IMR-90 (cell line): ENCODE measurements at regions not wholly inside any gene's neighbourhood (a gene's known extent, or its start where the extent isn't known, plus 50 kb on each side); places are given as distances from the start of the nearest gene placed in this dataset.

Experiments
- ATAC-seq: fragments of 200-7000 bp; cut with Tn5 transposase; 2 replicates; pipeline ENCODE4 v1.9.1; 2020; ENCODE audit warnings: low read depth, mild to moderate bottlenecking, moderate library complexity
- BruUV-seq: library from RNA; stranded (reverse); fragments of 400-500 nt; replicated peaks from 2 replicates; lab custom pipeline; 2021; lab: Mats Ljungman, UMichigan
- CTCF ChIA-PET: fragments of 300-600 bp; formaldehyde crosslinking; extraction: SDS; loops from one replicate; lab custom pipeline; 2021; ENCODE audit warnings: antibody characterized with exemption; lab: Yijun Ruan, JAX
- POLR2A ChIA-PET: fragments of 300-600 bp; sonication (Branson Sonifier 250); formaldehyde crosslinking; loops from one replicate; lab custom pipeline; 2022; ENCODE audit warnings: antibody characterized with exemption; ENCODE audit not compliant: unreplicated experiment; lab: Charles Lee
- DNase-seq: peaks from one replicate; pipeline ENCODE4 v3.0.0; 2013
- H2AFZ ChIP-seq: replicated peaks from 2 replicates; pipeline ENCODE3; 2013; ENCODE audit warnings: low read length, mild to moderate bottlenecking; ENCODE audit not compliant: poor library complexity
- H2AK5ac ChIP-seq: 2 replicates; pipeline ENCODE4 v1.6.1; 2013; ENCODE audit warnings: low read depth, low read length, inconsistent platforms
- H2AK9ac ChIP-seq: replicated peaks from 2 replicates; pipeline ENCODE3; 2013; ENCODE audit warnings: mild to moderate bottlenecking, low read depth, low read length, moderate library complexity; ENCODE audit not compliant: poor library complexity
- H2BK120ac ChIP-seq: 2 replicates; pipeline ENCODE4 v1.6.1; 2013; ENCODE audit warnings: low read depth, low read length, inconsistent platforms
- H2BK15ac ChIP-seq: 3 replicates; pipeline ENCODE4 v1.6.1; 2013; ENCODE audit warnings: low read depth, low read length, inconsistent platforms
- H2BK20ac ChIP-seq: 2 replicates; pipeline ENCODE4 v1.6.1; 2013; ENCODE audit warnings: low read depth, mild to moderate bottlenecking, inconsistent platforms, low read length, moderate library complexity
- H2BK5ac ChIP-seq: 2 replicates; pipeline ENCODE4 v1.6.1; 2013; ENCODE audit warnings: mild to moderate bottlenecking, low read depth, low read length, inconsistent platforms; ENCODE audit not compliant: poor library complexity, severe bottlenecking
- H3K14ac ChIP-seq: replicated peaks from 2 replicates; pipeline ENCODE4 v1.6.1; 2013; ENCODE audit warnings: low read depth, low read length, inconsistent platforms
- H3K18ac ChIP-seq: 2 replicates; pipeline ENCODE4 v1.6.1; 2013; ENCODE audit warnings: low read depth, low read length, control low read depth
- H3K23ac ChIP-seq: 2 replicates; pipeline ENCODE4 v1.6.1; 2013; ENCODE audit warnings: low read depth, low read length, inconsistent platforms
- H3K27ac ChIP-seq: 2 replicates; pipeline ENCODE4 v1.5.1; 2013; ENCODE audit warnings: mild to moderate bottlenecking, control low read depth, low read length; ENCODE audit not compliant: insufficient read depth
- H3K27me3 ChIP-seq: 2 replicates; pipeline ENCODE4 v1.6.1; 2013; ENCODE audit warnings: low read length; ENCODE audit not compliant: control insufficient read depth, insufficient read depth
- H3K36me3 ChIP-seq: 2 replicates; pipeline ENCODE4 v1.6.1; 2013; ENCODE audit warnings: low read length, mixed read lengths; ENCODE audit not compliant: control insufficient read depth, insufficient read depth
- H3K4ac ChIP-seq: 2 replicates; pipeline ENCODE4 v1.6.1; 2013; ENCODE audit warnings: low read depth, low read length, inconsistent platforms
- H3K4me1 ChIP-seq: 2 replicates; pipeline ENCODE4 v1.6.1; 2013; ENCODE audit warnings: low read length, mixed read lengths; ENCODE audit not compliant: control insufficient read depth, insufficient read depth
- H3K4me2 ChIP-seq: 2 replicates; pipeline ENCODE4 v1.6.1; 2013; ENCODE audit warnings: low read depth, mild to moderate bottlenecking, control low read depth, low read length, moderate library complexity
- H3K4me3 ChIP-seq: 2 replicates; pipeline ENCODE4 v1.5.1; 2013; ENCODE audit warnings: low read depth, mild to moderate bottlenecking, control low read depth, low read length, moderate library complexity; ENCODE audit not compliant: insufficient read depth
- H3K56ac ChIP-seq: 2 replicates; pipeline ENCODE4 v1.6.1; 2013; ENCODE audit warnings: low read length, inconsistent platforms; ENCODE audit not compliant: insufficient read depth; ENCODE audit errors: extremely low read depth
- H3K79me1 ChIP-seq, 2 experiments: 2 replicates each; pipeline ENCODE4 v1.6.1; 2013; ENCODE audit warnings: low read length in 2 of 2, inconsistent platforms in 1 of 2, low read depth in 1 of 2
- H3K9ac ChIP-seq: 2 replicates; pipeline ENCODE4 v1.6.1; 2013; ENCODE audit warnings: low read depth, low read length, control low read depth
- H3K9me1 ChIP-seq: 2 replicates; pipeline ENCODE4 v1.6.1; 2013; ENCODE audit warnings: low read length, inconsistent platforms; ENCODE audit not compliant: insufficient read depth
- H3K9me3 ChIP-seq: 2 replicates; pipeline ENCODE4 v1.6.1; 2013; ENCODE audit warnings: low read length; ENCODE audit not compliant: control insufficient read depth, insufficient read depth
- H4K20me1 ChIP-seq: 2 replicates; pipeline ENCODE4 v1.6.1; 2013; ENCODE audit warnings: low read length, inconsistent platforms; ENCODE audit not compliant: insufficient read depth
- H4K5ac ChIP-seq: 2 replicates; pipeline ENCODE4 v1.6.1; 2013; ENCODE audit warnings: mild to moderate bottlenecking, low read depth, low read length, control low read depth
- H4K8ac ChIP-seq, 2 experiments: 2 replicates each; pipeline ENCODE4 v1.6.1; 2013; ENCODE audit warnings: low read depth in 2 of 2, low read length in 2 of 2, control low read depth in 1 of 2, inconsistent platforms in 1 of 2
- H4K91ac ChIP-seq: 2 replicates; pipeline ENCODE4 v1.6.1; 2013; ENCODE audit warnings: low read depth, low read length, inconsistent platforms; ENCODE audit not compliant: insufficient read depth
- BHLHE40 ChIP-seq: fragments of 150-350 bp; IDR thresholded peaks from 2 replicates; pipeline ENCODE4 v1.6.1; 2016; ENCODE audit warnings: mild to moderate bottlenecking, low read depth, low read length
- CEBPB ChIP-seq: IDR thresholded peaks from 2 replicates; pipeline ENCODE4 v1.6.1; 2012; ENCODE audit warnings: low read depth, low read length, improper control_type of control experiment
- CHD1 ChIP-seq: IDR thresholded peaks from 2 replicates; pipeline ENCODE4 v1.6.1; 2012; ENCODE audit warnings: low read depth, low read length, improper control_type of control experiment
- FOS ChIP-seq: fragments of 150-350 bp; IDR thresholded peaks from 2 replicates; pipeline ENCODE4 v1.6.1; 2016; ENCODE audit warnings: low read depth, low read length
- MAFK ChIP-seq: IDR thresholded peaks from 2 replicates; pipeline ENCODE4 v1.6.1; 2012; ENCODE audit warnings: low read depth, low read length, improper control_type of control experiment
- MAZ ChIP-seq: IDR thresholded peaks from 2 replicates; pipeline ENCODE4 v1.6.1; 2012; ENCODE audit warnings: low read depth, mild to moderate bottlenecking, low read length, improper control_type of control experiment, moderate library complexity, borderline replicate concordance
- NFE2L2 ChIP-seq: fragments of 150-350 bp; IDR thresholded peaks from 2 replicates; pipeline ENCODE4 v1.6.1; 2016; ENCODE audit warnings: low read depth, mild to moderate bottlenecking, low read length
- POLR2A ChIP-seq: IDR thresholded peaks from 2 replicates; pipeline ENCODE4 v1.6.1; 2012; ENCODE audit warnings: mild to moderate bottlenecking, low read depth, low read length
- RCOR1 ChIP-seq: IDR thresholded peaks from 2 replicates; pipeline ENCODE4 v1.6.1; 2012; ENCODE audit warnings: mild to moderate bottlenecking, low read length, improper control_type of control experiment; ENCODE audit not compliant: insufficient replicate concordance
- RFX5 ChIP-seq: IDR thresholded peaks from 2 replicates; pipeline ENCODE4 v1.8.0; 2012; ENCODE audit warnings: low read depth, mild to moderate bottlenecking, low read length, moderate library complexity
- SMC3 ChIP-seq: fragments of 150-350 bp; IDR thresholded peaks from 2 replicates; pipeline ENCODE4 v1.6.1; 2016; ENCODE audit warnings: low read depth, mild to moderate bottlenecking, antibody characterized with exemption, low read length, moderate library complexity
- USF2 ChIP-seq: fragments of 150-350 bp; IDR thresholded peaks from 2 replicates; pipeline ENCODE4 v1.6.1; 2017; ENCODE audit warnings: mild to moderate bottlenecking, antibody characterized with exemption, low read length, low read depth
- WGBS, 2 experiments: methylation state at CpG; one replicate each; pipeline versions ENCODE4 v1.1.5 to v1.1.7; 2013; ENCODE audit warnings: missing lambda C conversion rate in 2 of 2; ENCODE audit not compliant: insufficient read length in 1 of 2; ENCODE audit errors: extremely low coverage in 2 of 2; 5-methylcytosine and 5-hydroxymethylcytosine counted together
- dilution Hi-C: fragments of 300-500 bp; cut with HindIII; formaldehyde crosslinking; loops from one replicate; pipeline ENCODE4 v1.14.3; 2018; ENCODE audit warnings: low sequenced_read_pairs; ENCODE audit not compliant: unreplicated experiment
- in situ Hi-C: fragments of 300-500 bp; cut with MboI; formaldehyde crosslinking; loops from 3 replicates; pipeline ENCODE4 v1.14.3; 2019; ENCODE audit warnings: low sequenced_read_pairs, inconsistent platforms, mixed read lengths
- intact Hi-C: fragments of 100-400 bp; cut with micrococcal nuclease; formaldehyde crosslinking; loops from 2 replicates; pipeline ENCODE4 v1.10.0; 2022
- TF ChIP-seq, protein P1 (sequence below): conservative IDR thresholded peaks from 2 replicates; pipeline ENCODE4 v1.5.1; 2012; ENCODE audit warnings: mild to moderate bottlenecking, low read depth, low read length, improper control_type of control experiment

- no peaks in the 10 kb centered on the region for H3K79me1 ChIP-seq
- H3K18ac ChIP-seq: no peak overlapping the region
- no peak overlapping the region for H4K8ac ChIP-seq
- H3K4ac ChIP-seq: no peak overlapping the region
- H3K9ac ChIP-seq: no peak overlapping the region
- WGBS, 2 experiments: 20% methylated on average over 1 of the region's 4 CpGs; no CpG with 5 or more reads in 1 of the 2 experiments
- H2AK9ac ChIP-seq: no peak overlapping the region
- H3K9me1 ChIP-seq: no peaks in the 10 kb centered on the region
- no peak overlapping the region for H3K56ac ChIP-seq
- no peaks in the 10 kb centered on the region for H3K36me3 ChIP-seq
- ATAC-seq: no peak
- H3K4me2 ChIP-seq: no peak overlapping the region
- H2BK20ac ChIP-seq: no peak overlapping the region
- no peak overlapping the region for H3K14ac ChIP-seq
- H3K23ac ChIP-seq: no peak overlapping the region
- no peaks in the 10 kb centered on the region for H3K27me3 ChIP-seq
- H3K4me1 ChIP-seq: no peaks in the 10 kb centered on the region
- H2AK5ac ChIP-seq: no peak overlapping the region
- ChIA-PET CTCF (no interaction called here), POLR2A (no interaction called here)
- intact Hi-C loops: no loop called here
- no peak overlapping the region for H4K91ac ChIP-seq
- no TSS peak for BruUV-seq
- no peak overlapping the region for H2BK15ac ChIP-seq
- TF ChIP-seq NFE2L2 (no peak), CEBPB (no peak), CHD1 (no peak), USF2 (no peak), FOS (no peak), RFX5 (no peak), SMC3 (no peak), BHLHE40 (no peak), MAZ (no peak), MAFK (no peak), POLR2A (no peak), RCOR1 (no peak)
- TF ChIP-seq, protein P1, sequence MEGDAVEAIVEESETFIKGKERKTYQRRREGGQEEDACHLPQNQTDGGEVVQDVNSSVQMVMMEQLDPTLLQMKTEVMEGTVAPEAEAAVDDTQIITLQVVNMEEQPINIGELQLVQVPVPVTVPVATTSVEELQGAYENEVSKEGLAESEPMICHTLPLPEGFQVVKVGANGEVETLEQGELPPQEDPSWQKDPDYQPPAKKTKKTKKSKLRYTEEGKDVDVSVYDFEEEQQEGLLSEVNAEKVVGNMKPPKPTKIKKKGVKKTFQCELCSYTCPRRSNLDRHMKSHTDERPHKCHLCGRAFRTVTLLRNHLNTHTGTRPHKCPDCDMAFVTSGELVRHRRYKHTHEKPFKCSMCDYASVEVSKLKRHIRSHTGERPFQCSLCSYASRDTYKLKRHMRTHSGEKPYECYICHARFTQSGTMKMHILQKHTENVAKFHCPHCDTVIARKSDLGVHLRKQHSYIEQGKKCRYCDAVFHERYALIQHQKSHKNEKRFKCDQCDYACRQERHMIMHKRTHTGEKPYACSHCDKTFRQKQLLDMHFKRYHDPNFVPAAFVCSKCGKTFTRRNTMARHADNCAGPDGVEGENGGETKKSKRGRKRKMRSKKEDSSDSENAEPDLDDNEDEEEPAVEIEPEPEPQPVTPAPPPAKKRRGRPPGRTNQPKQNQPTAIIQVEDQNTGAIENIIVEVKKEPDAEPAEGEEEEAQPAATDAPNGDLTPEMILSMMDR: no peak
- in situ Hi-C loops: loop anchor here (25.0 kb wide), 1 partner anchor 927 kb away; no protein-coding TSS in a partner anchor
- H4K20me1 ChIP-seq: no peaks in the 10 kb centered on the region
- H2AFZ ChIP-seq: no peak overlapping the region
- H4K5ac ChIP-seq: no peak overlapping the region
- dilution Hi-C loops: no loop called here
- H2BK5ac ChIP-seq: no peak overlapping the region
- H3K4me3 ChIP-seq: no peak overlapping the region
- no peaks in the 10 kb centered on the region for H3K9me3 ChIP-seq
- H2BK120ac ChIP-seq: no peak overlapping the region
- no peak overlapping the region for H3K27ac ChIP-seq
- DNase-seq: no peak
Measured at GRCh38 chr2:58688813-58689212, 447.7 kb upstream of the FANCL start.
